Hepatocyte (in vitro differentiated cells): ENCODE measurements at regions not wholly inside any gene's neighbourhood (a gene's known extent, or its start where the extent isn't known, plus 50 kb on each side); places are given as distances from the start of the nearest gene placed in this dataset.

ENCODE experiments used
- DNase-seq: peaks from one replicate; pipeline ENCODE4 v3.0.0-alpha.2; 2016; ENCODE audit warnings: low spot score
- H2AFZ ChIP-seq: fragments of 200-600 bp; sonication (generic); 2 replicates; pipeline ENCODE4 v1.6.0; 2016; ENCODE audit warnings: antibody characterized with exemption, mild to moderate bottlenecking
- H3K27ac ChIP-seq: fragments of 200-600 bp; sonication (generic); 2 replicates; pipeline ENCODE4 v1.5.1; 2016; ENCODE audit warnings: mild to moderate bottlenecking
- H3K27me3 ChIP-seq: fragments of 200-600 bp; sonication (generic); 2 replicates; pipeline ENCODE4 v1.6.1; 2016
- H3K36me3 ChIP-seq: fragments of 200-600 bp; sonication (generic); replicated peaks from 2 replicates; pipeline ENCODE4 v1.5.1; 2016; ENCODE audit warnings: low read depth; ENCODE audit not compliant: insufficient read depth
- H3K4me1 ChIP-seq: fragments of 200-600 bp; sonication (generic); 2 replicates; pipeline ENCODE4 v1.5.1; 2016; ENCODE audit warnings: mild to moderate bottlenecking, moderate library complexity; ENCODE audit not compliant: insufficient read depth
- H3K4me2 ChIP-seq: fragments of 200-600 bp; sonication (generic); 2 replicates; pipeline ENCODE4 v1.6.0; 2016
- H3K4me3 ChIP-seq: fragments of 200-600 bp; sonication (generic); 2 replicates; pipeline ENCODE4 v1.5.1; 2016; ENCODE audit warnings: mild to moderate bottlenecking
- H3K79me2 ChIP-seq: fragments of 200-600 bp; sonication (generic); 2 replicates; pipeline ENCODE4 v1.6.0; 2017; ENCODE audit warnings: mild to moderate bottlenecking
- H3K9me2 ChIP-seq: fragments of 200-600 bp; sonication (generic); replicated peaks from 2 replicates; pipeline ENCODE4 v1.6.0; 2017; ENCODE audit warnings: mild to moderate bottlenecking; ENCODE audit not compliant: insufficient read depth
- H3K9me3 ChIP-seq: fragments of 200-600 bp; sonication (generic); 2 replicates; pipeline ENCODE4 v1.5.1; 2016; ENCODE audit warnings: low read depth, mild to moderate bottlenecking
- H4K20me1 ChIP-seq: fragments of 200-600 bp; sonication (generic); 2 replicates; pipeline ENCODE4 v1.6.0; 2016; ENCODE audit warnings: mild to moderate bottlenecking; ENCODE audit not compliant: insufficient read depth, poor library complexity, severe bottlenecking
- EZH2 ChIP-seq: fragments of 200-600 bp; sonication (generic); IDR thresholded peaks from 2 replicates; pipeline ENCODE4 v1.6.1; 2016; ENCODE audit warnings: antibody characterized with exemption, mild to moderate bottlenecking, borderline replicate concordance
- EZH2phosphoT487 ChIP-seq: fragments of 200-600 bp; sonication (generic); IDR thresholded peaks from one replicate; pipeline ENCODE4 v1.6.1; 2018; ENCODE audit warnings: antibody characterized with exemption, mild to moderate bottlenecking, low read depth, moderate library complexity; ENCODE audit not compliant: unreplicated experiment, severe bottlenecking
- WGBS: methylation state at CpG from one replicate; pipeline ENCODE4 v1.1.6; 2016; ENCODE audit warnings: low lambda C conversion rate; ENCODE audit errors: missing lambda C conversion rate; 5-methylcytosine and 5-hydroxymethylcytosine counted together
- TF ChIP-seq, protein P1 (sequence below): fragments of 200-600 bp; sonication (generic); IDR thresholded peaks from 2 replicates; pipeline ENCODE4 v1.5.1; 2016; ENCODE audit warnings: antibody characterized with exemption, mild to moderate bottlenecking; ENCODE audit not compliant: poor library complexity

DNA sequence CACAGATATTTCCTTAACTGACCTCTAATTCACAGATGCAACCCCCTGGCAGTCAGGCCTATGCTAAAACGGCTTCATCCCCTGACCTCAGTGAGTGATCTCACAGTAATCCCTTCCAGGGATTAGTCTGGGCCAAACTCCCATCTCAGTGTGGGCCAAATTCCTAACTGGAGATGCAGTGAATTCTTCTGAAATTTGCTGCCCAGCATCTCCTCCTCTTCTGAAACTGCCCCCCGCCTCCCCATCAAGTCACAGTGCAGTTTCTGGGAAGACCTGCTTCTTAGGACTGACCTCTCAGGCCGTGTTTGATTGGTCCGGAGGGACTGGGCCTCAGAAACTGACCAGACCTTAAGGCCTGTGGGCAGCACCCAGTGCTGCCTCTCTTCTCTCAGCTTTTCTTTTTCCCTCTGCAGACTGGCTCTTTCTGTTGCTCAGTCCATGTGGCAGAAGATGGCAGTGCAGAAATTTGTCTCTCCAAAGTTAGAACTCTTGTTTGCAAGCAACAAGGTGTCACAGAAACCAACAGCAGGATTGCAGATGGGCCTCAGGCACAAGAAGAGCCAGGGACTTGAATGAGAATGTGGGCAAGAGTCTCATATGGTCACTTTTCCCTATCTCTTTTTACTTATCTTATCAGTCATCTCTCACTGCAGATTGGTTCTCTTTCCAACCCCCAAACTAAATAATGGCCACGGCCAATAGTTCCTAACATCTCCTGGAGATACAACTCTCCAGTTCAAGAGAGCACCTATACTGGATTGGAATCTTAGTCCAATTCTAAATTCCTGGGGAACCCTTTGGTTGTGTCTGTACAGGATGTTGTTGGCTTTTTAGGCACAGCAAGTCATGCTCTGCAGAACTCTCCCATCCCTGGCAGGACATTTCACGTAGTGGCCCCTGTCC lies 95.5 kb upstream of the RALGPS2 start:
- Histone ChIP-seq H3K4me3 (no peak overlapping the region), H4K20me1 (no peaks in the 10 kb centered on the region), H3K9me2 (no peaks in the 10 kb centered on the region), H3K4me1 (peaks cover 13% of the 10 kb centered on the region), H3K27me3 (no peaks in the 10 kb centered on the region), H3K79me2 (no peaks in the 10 kb centered on the region), H3K9me3 (no peaks in the 10 kb centered on the region), H3K4me2 (no peak overlapping the region), H3K27ac (no peak overlapping the region), H2AFZ (no peak overlapping the region), H3K36me3 (no peaks in the 10 kb centered on the region)
- DNase-seq, result no peak
- 65% methylated on average over 6 of the region's 6 CpGs for WGBS
- TF ChIP-seq EZH2 (no peak), EZH2phosphoT487 (no peak)

DNA sequence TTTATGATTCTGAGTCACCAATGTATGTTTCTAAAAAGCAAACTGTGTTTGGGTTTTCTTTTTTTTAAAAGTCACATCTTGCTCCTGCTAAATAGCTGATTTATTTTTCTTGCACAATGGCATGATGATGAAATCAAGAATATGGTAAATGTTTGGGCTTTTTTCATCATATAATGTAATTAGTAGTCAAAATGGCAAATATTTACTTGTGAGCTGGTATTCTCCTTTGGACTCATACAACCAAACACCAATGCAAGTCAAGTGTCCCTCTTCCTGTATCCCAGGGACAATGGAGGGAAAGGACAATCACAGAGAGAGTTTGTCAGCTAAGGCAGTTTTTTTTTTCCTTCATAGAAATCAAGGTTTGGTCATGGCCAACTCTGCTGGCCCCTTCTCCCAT lies 94.6 kb upstream of the RALGPS2 start:
- no peaks in the 10 kb centered on the region for H3K27me3 ChIP-seq
- H3K79me2 ChIP-seq, result no peaks in the 10 kb centered on the region
- H3K27ac ChIP-seq, result no peak overlapping the region
- no peaks in the 10 kb centered on the region for H4K20me1 ChIP-seq
- H3K36me3 ChIP-seq, result no peaks in the 10 kb centered on the region
- H2AFZ ChIP-seq, result no peak overlapping the region
- TF ChIP-seq, protein P1, sequence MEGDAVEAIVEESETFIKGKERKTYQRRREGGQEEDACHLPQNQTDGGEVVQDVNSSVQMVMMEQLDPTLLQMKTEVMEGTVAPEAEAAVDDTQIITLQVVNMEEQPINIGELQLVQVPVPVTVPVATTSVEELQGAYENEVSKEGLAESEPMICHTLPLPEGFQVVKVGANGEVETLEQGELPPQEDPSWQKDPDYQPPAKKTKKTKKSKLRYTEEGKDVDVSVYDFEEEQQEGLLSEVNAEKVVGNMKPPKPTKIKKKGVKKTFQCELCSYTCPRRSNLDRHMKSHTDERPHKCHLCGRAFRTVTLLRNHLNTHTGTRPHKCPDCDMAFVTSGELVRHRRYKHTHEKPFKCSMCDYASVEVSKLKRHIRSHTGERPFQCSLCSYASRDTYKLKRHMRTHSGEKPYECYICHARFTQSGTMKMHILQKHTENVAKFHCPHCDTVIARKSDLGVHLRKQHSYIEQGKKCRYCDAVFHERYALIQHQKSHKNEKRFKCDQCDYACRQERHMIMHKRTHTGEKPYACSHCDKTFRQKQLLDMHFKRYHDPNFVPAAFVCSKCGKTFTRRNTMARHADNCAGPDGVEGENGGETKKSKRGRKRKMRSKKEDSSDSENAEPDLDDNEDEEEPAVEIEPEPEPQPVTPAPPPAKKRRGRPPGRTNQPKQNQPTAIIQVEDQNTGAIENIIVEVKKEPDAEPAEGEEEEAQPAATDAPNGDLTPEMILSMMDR, result no peak
- TF ChIP-seq EZH2 (no peak), EZH2phosphoT487 (no peak)
- no peak for DNase-seq
- H3K9me2 ChIP-seq, result no peaks in the 10 kb centered on the region
- no peaks in the 10 kb centered on the region for H3K9me3 ChIP-seq
- peaks cover 13% of the 10 kb centered on the region for H3K4me1 ChIP-seq
- H3K4me3 ChIP-seq, result no peak overlapping the region
- no peak overlapping the region for H3K4me2 ChIP-seq

DNA sequence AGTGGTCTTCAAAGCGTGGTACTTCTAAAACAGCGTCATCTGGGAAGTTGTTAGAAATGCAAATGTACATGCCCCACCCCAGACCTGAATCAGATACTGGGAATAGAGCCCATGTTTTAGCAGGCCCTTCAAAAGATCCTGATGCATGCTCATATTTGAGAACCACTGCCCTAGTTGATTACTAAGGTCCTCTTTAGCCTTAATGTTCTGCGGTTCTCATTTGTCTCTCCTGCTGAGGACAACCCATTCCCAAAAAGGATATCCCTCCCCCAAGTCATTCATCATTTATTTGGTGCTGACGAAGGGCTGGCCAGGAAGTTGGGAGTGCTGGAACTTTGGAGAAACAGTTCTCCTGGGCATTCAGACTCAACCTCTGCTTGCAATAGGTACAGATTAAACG lies 92.4 kb upstream of the RALGPS2 start:
- Histone ChIP-seq H3K4me3 (no peak overlapping the region), H3K9me3 (no peaks in the 10 kb centered on the region), H2AFZ (no peak overlapping the region), H4K20me1 (no peaks in the 10 kb centered on the region), H3K79me2 (no peaks in the 10 kb centered on the region), H3K36me3 (no peaks in the 10 kb centered on the region), H3K9me2 (no peaks in the 10 kb centered on the region), H3K4me2 (no peak overlapping the region), H3K27me3 (no peaks in the 10 kb centered on the region), H3K27ac (no peak overlapping the region), H3K4me1 (peaks cover 13% of the 10 kb centered on the region)
- WGBS, result 82% methylated on average over 5 of the region's 5 CpGs
- DNase-seq, result no peak
- TF ChIP-seq, protein P1, result no peak
- no peak for TF ChIP-seq EZH2
- TF ChIP-seq EZH2phosphoT487, result no peak

DNA sequence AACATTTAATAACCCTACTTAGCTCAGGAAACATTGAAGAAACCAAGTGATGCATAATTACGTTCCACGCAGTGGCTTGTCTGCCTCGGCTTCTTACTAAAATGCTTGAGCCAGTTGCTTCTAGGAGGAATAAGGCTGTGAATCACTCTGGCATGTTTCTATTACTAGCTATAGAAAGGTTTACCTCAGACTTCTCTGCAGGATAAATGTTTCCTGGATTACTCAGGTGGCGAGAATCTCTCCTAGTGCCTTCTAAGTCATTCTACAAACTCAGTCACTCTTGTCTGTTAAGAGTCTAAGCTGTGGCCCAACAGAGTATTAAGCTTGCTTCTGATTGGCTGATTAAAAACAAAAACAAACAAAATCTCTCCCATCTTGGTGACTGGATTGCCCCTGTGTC lies 92.0 kb upstream of the RALGPS2 start:
- Histone ChIP-seq H3K4me1 (peaks cover 13% of the 10 kb centered on the region), H3K9me2 (no peaks in the 10 kb centered on the region), H3K27ac (no peak overlapping the region), H3K4me2 (no peak overlapping the region), H3K79me2 (no peaks in the 10 kb centered on the region), H2AFZ (no peak overlapping the region), H4K20me1 (no peaks in the 10 kb centered on the region), H3K36me3 (no peaks in the 10 kb centered on the region), H3K27me3 (no peaks in the 10 kb centered on the region), H3K4me3 (no peak overlapping the region), H3K9me3 (no peaks in the 10 kb centered on the region)
- WGBS, result 84% methylated on average over 4 of the region's 4 CpGs
- DNase-seq, result no peak
- TF ChIP-seq, protein P1, result no peak
- TF ChIP-seq EZH2phosphoT487 (no peak), EZH2 (no peak)
